Activated B cell treated with CpG ODN at 0.5 μM for 24 hours (primary cell): ENCODE measurements at regions not wholly inside any gene's neighbourhood (a gene's known extent, or its start where the extent isn't known, plus 50 kb on each side); places are given as distances from the start of the nearest gene placed in this dataset.

ENCODE experiments used
- ATAC-seq: fragments of 200-7000 bp; cut with Tn5 transposase; one replicate; pipeline ENCODE4 v1.10.0; 2021; ENCODE audit warnings: low read depth, mild to moderate bottlenecking, moderate library complexity
- CTCF ChIA-PET: fragments of 350-600 bp; sonication (Branson Sonifier 250); formaldehyde crosslinking; loops from one replicate; lab custom pipeline; 2021; ENCODE audit warnings: antibody characterized with exemption; lab: Charles Lee
- POLR2A ChIA-PET: fragments of 350-600 bp; sonication (Branson Sonifier 250); formaldehyde crosslinking; loops from one replicate; lab custom pipeline; 2021; ENCODE audit warnings: antibody characterized with exemption; lab: Charles Lee
- DNase-seq: peaks from one replicate; pipeline ENCODE4 v3.0.0; 2022
- H3K27ac Mint-ChIP-seq: one replicate; pipeline ENCODE4 v1.8.0; 2020; ENCODE audit warnings: mixed read lengths
- H3K27me3 Mint-ChIP-seq: one replicate; pipeline ENCODE4 v1.8.0; 2021; ENCODE audit warnings: mixed read lengths
- H3K36me3 Mint-ChIP-seq: one replicate; pipeline ENCODE4 v1.8.0; 2021; ENCODE audit warnings: low read depth, mixed read lengths
- H3K4me1 Mint-ChIP-seq: one replicate; pipeline ENCODE4 v1.8.0; 2021; ENCODE audit warnings: mixed read lengths
- H3K4me3 Mint-ChIP-seq: one replicate; pipeline ENCODE4 v1.8.0; 2020; ENCODE audit warnings: mild to moderate bottlenecking, mixed read lengths
- H3K9me3 Mint-ChIP-seq: one replicate; pipeline ENCODE4 v1.8.0; 2020; ENCODE audit warnings: mixed read lengths
- CTCF ChIP-seq: fragments of 200-600 bp; IDR thresholded peaks from one replicate; pipeline ENCODE4 v1.8.0; 2022; ENCODE audit warnings: antibody characterized with exemption, mild to moderate bottlenecking
- intact Hi-C: fragments of 100-400 bp; cut with micrococcal nuclease; formaldehyde crosslinking; loops from one replicate; pipeline ENCODE4 v1.15.1; 2024

- DNase-seq: no peak
- Mint-ChIP-seq H3K4me1 (no peaks in the 10 kb centered on the region), H3K4me3 (no peak overlapping the region), H3K27me3 (no peaks in the 10 kb centered on the region), H3K36me3 (no peaks in the 10 kb centered on the region), H3K9me3 (no peaks in the 10 kb centered on the region), H3K27ac (no peak overlapping the region)
- POLR2A ChIA-PET: no interaction called here
- ATAC-seq: no peak
- no peak for TF ChIP-seq CTCF
- intact Hi-C loops: no loop called here
- CTCF ChIA-PET: no interaction called here
These were observed 298.8 kb downstream of the NSG2 start for GRCh38 chr5:174344335-174344734.

GRCh38 chr5:174347183-174347582, 301.7 kb downstream of the NSG2 start:
- H3K27ac Mint-ChIP-seq: no peak overlapping the region
- CTCF ChIA-PET: no interaction called here
- DNase-seq (no peak), ATAC-seq (no peak)
- no peak for TF ChIP-seq CTCF
- intact Hi-C loops: no loop called here
- H3K4me3 Mint-ChIP-seq: no peak overlapping the region
- no peaks in the 10 kb centered on the region for H3K36me3 Mint-ChIP-seq
- no peaks in the 10 kb centered on the region for H3K9me3 Mint-ChIP-seq
- H3K27me3 Mint-ChIP-seq: peaks cover 2% of the 10 kb centered on the region
- POLR2A ChIA-PET: no interaction called here
- no peaks in the 10 kb centered on the region for H3K4me1 Mint-ChIP-seq

GRCh38 chr5:174348311-174348981, 302.9 kb downstream of the NSG2 start:
- Mint-ChIP-seq H3K27ac (no peak overlapping the region), H3K9me3 (no peaks in the 10 kb centered on the region), H3K36me3 (no peaks in the 10 kb centered on the region), H3K27me3 (peaks cover 2% of the 10 kb centered on the region), H3K4me1 (no peaks in the 10 kb centered on the region), H3K4me3 (no peak overlapping the region)
- CTCF ChIA-PET: no interaction called here
- POLR2A ChIA-PET: no interaction called here
- TF ChIP-seq CTCF: no peak
- intact Hi-C loops: no loop called here
- DNase-seq: no peak
- no peak for ATAC-seq

- H3K27ac Mint-ChIP-seq: no peak overlapping the region
- no peak overlapping the region for H3K4me3 Mint-ChIP-seq
- ATAC-seq: no peak
- no peaks in the 10 kb centered on the region for H3K36me3 Mint-ChIP-seq
- H3K4me1 Mint-ChIP-seq: no peaks in the 10 kb centered on the region
- CTCF ChIA-PET: no interaction called here
- no peaks in the 10 kb centered on the region for H3K9me3 Mint-ChIP-seq
- POLR2A ChIA-PET: no interaction called here
- TF ChIP-seq CTCF: no peak
- intact Hi-C loops: no loop called here
- DNase-seq: no peak
- H3K27me3 Mint-ChIP-seq: peaks cover 2% of the 10 kb centered on the region
These were observed 307.2 kb downstream of the NSG2 start for GRCh38 chr5:174352681-174353080.

- CTCF ChIA-PET: no interaction called here
- H3K27ac Mint-ChIP-seq: no peak overlapping the region
- no peak overlapping the region for H3K4me3 Mint-ChIP-seq
- intact Hi-C loops: no loop called here
- DNase-seq (no peak), ATAC-seq (no peak)
- no peak for TF ChIP-seq CTCF
- POLR2A ChIA-PET: no interaction called here
- peaks cover 2% of the 10 kb centered on the region for H3K27me3 Mint-ChIP-seq
- no peaks in the 10 kb centered on the region for H3K36me3 Mint-ChIP-seq
- H3K9me3 Mint-ChIP-seq: no peaks in the 10 kb centered on the region
- H3K4me1 Mint-ChIP-seq: no peaks in the 10 kb centered on the region
These were observed 309.1 kb downstream of the NSG2 start for GRCh38 chr5:174354571-174354970.
